Stomach smooth muscle (tissue), 2 donors: ENCODE measurements at regions not wholly inside any gene's neighbourhood (a gene's known extent, or its start where the extent isn't known, plus 50 kb on each side); places are given as distances from the start of the nearest gene placed in this dataset.

Experiments used
- H3K27ac ChIP-seq: one replicate; pipeline ENCODE4 v1.7.0; 2013; ENCODE audit warnings: mild to moderate bottlenecking, low read length, inconsistent platforms
- H3K27me3 ChIP-seq, 2 donors: one replicate each; pipeline ENCODE4 v1.7.0; 2013; ENCODE audit warnings: low read length in 2 of 2; ENCODE audit not compliant: insufficient read depth in 2 of 2, control insufficient read depth in 1 of 2
- H3K36me3 ChIP-seq, 2 donors: one replicate each; pipeline ENCODE4 v1.7.0; 2013; ENCODE audit warnings: low read length in 2 of 2; ENCODE audit not compliant: control insufficient read depth in 2 of 2, insufficient read depth in 2 of 2
- H3K4me1 ChIP-seq: one replicate; pipeline ENCODE4 v1.7.0; 2013; ENCODE audit warnings: low read length; ENCODE audit not compliant: control insufficient read depth, insufficient read depth
- H3K4me3 ChIP-seq, 2 donors: one replicate each; pipeline ENCODE4 v1.7.0; 2013; ENCODE audit warnings: low read length in 2 of 2
- H3K9ac ChIP-seq, 2 donors: one replicate each; pipeline ENCODE4 v1.7.0; 2013; ENCODE audit warnings: low read length in 2 of 2, mild to moderate bottlenecking in 1 of 2
- H3K9me3 ChIP-seq, 2 donors: one replicate each; pipeline ENCODE4 v1.7.0; 2013; ENCODE audit warnings: low read length in 2 of 2; ENCODE audit not compliant: control insufficient read depth in 2 of 2
- donor health status: healthy.
- donor health status: Pancreatic carcinoma.

- no peaks in the 10 kb centered on the region for H3K36me3 ChIP-seq
- no peak overlapping the region for H3K9ac ChIP-seq
- H3K27me3 ChIP-seq, result peaks cover 0 to 2% of the 10 kb centered on the region in 2 donors
- H3K27ac ChIP-seq, result no peak overlapping the region
- no peak overlapping the region for H3K4me3 ChIP-seq
- no peaks in the 10 kb centered on the region for H3K4me1 ChIP-seq
- H3K9me3 ChIP-seq, result no peaks in the 10 kb centered on the region
These were observed 197.7 kb upstream of the CDH4 start for GRCh38 chr20:61054411-61054810.

DNA sequence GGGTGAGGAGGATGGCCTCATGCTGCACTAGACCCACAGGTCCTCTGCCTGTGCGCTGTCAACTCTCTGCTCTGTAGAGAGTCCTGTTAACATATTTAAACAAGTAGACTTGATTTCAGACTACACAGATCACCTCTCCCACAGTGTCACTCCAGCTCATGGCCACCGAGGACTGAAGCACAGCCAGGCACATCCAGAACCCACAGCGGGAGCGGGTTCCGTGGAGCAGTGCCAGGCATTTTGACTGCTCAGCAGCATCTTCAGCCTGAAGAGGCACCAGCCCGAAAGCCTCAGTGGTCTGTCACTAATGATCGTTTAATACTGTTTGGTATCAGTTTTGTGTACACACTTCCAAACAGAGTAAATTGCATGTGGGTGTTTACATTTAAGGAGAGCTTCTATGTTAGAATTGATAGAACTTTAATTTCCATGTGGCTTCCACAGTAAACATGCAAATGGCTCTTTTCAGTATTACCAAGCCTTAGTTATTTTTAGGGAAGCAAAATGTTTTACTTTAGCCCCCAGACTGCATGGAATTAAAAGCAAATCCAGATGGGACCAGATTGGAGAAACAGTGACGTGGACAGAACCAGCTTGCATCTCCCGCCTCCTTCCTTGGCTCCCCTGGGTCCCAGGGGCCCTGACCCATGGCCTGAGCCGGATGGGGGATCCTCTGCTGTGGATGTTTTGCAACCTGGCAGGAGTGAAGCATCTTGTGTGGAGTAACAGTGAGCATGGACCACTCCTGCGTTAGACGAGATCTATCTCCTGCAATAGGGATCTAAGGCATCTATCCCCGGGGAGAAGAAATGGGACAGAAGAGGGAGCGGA, 196.7 kb upstream of the CDH4 start:
- H3K27ac ChIP-seq, result no peak overlapping the region
- no peak overlapping the region for H3K9ac ChIP-seq
- no peaks in the 10 kb centered on the region for H3K9me3 ChIP-seq
- no peak overlapping the region for H3K4me3 ChIP-seq
- no peaks in the 10 kb centered on the region for H3K36me3 ChIP-seq
- H3K27me3 ChIP-seq, result peaks cover 0 to 2% of the 10 kb centered on the region in 2 donors
- H3K4me1 ChIP-seq, result no peaks in the 10 kb centered on the region

- Histone ChIP-seq H3K4me3 (no peak overlapping the region), H3K9me3 (peaks cover 0 to 4% of the 10 kb centered on the region in 2 donors), H3K36me3 (no peaks in the 10 kb centered on the region), H3K27ac (no peak overlapping the region), H3K27me3 (peaks cover 0 to 2% of the 10 kb centered on the region in 2 donors), H3K9ac (no peak overlapping the region), H3K4me1 (no peaks in the 10 kb centered on the region)
These were observed 195.9 kb upstream of the CDH4 start for GRCh38 chr20:61056116-61056515.

GRCh38 chr20:61056627-61057442, 195.2 kb upstream of the CDH4 start:
- no peaks in the 10 kb centered on the region for H3K4me1 ChIP-seq
- H3K36me3 ChIP-seq, result no peaks in the 10 kb centered on the region

DNA sequence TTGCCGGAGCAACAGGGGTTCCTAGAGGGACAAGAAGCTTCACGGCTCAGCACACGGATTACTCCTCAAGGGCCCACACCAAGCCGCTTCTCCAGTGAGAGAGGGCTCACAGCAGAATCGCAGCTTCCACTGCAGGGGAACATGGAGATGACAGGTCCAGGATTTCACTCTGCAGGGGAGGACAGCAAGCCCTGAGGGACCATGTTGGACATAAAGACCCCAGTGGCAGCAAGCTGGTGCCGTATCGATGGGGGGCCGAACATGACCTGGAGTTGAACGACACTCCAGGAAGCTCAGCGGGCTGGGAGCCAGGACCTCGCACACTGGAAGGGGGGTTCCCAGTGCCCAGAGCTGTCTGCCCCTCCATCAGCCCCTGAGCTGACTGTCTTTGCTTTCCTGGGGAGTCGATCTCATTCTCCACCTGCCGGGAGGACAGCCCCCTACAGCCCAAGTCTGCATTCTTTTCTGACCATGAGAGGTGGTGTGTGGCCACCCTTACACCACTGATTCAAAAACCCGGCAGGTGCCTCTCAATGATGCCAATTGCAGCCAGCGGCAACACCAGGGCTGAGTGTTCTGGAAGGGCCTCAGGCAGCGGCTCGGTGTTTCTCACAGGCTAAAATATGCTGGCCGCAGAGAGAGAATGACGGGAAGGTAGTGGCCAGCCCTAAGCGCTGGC, 194.5 kb upstream of the CDH4 start:
- Histone ChIP-seq H3K4me3 (no peak overlapping the region), H3K4me1 (no peaks in the 10 kb centered on the region), H3K27me3 (peaks cover 0 to 2% of the 10 kb centered on the region in 2 donors), H3K27ac (no peak overlapping the region), H3K36me3 (no peaks in the 10 kb centered on the region), H3K9me3 (peaks cover 0 to 4% of the 10 kb centered on the region in 2 donors), H3K9ac (no peak overlapping the region)

More at GRCh38 chr20:61056627-61057442, 195.2 kb upstream of the CDH4 start:
- Histone ChIP-seq H3K9ac (no peak overlapping the region), H3K4me3 (no peak overlapping the region), H3K9me3 (peaks cover 0 to 4% of the 10 kb centered on the region in 2 donors), H3K27me3 (peaks cover 0 to 2% of the 10 kb centered on the region in 2 donors), H3K27ac (no peak overlapping the region)

DNA sequence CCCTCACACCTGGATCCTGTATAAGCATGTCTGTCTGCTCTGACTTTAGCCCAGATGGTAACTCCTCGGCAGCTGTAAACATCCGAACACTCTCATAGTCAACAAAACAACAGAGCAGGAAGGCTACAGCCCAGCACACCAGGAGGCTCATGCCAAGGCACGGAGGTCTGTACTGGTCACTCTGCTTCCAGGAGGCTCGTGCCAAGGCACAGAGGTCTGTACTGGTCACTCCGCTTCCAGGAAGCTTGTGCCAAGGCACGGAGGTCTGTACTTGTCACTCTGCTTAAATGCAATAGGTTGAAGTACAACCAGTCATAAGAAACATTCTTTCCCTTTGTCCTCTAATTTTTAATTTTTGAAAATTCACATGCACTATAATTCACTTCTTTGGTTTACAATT, 190.1 kb upstream of the CDH4 start:
- peaks cover 0 to 2% of the 10 kb centered on the region in 2 donors for H3K27me3 ChIP-seq
- no peak overlapping the region for H3K4me3 ChIP-seq
- no peak overlapping the region for H3K27ac ChIP-seq
- H3K9me3 ChIP-seq, result peaks cover 0 to 6% of the 10 kb centered on the region in 2 donors
- H3K9ac ChIP-seq, result no peak overlapping the region
- no peaks in the 10 kb centered on the region for H3K4me1 ChIP-seq
- no peaks in the 10 kb centered on the region for H3K36me3 ChIP-seq

- Histone ChIP-seq H3K27ac (no peak overlapping the region), H3K4me3 (no peak overlapping the region), H3K9ac (no peak overlapping the region), H3K9me3 (peaks cover 4 to 5% of the 10 kb centered on the region in 2 donors), H3K4me1 (no peaks in the 10 kb centered on the region), H3K27me3 (peaks cover 0 to 2% of the 10 kb centered on the region in 2 donors), H3K36me3 (no peaks in the 10 kb centered on the region)
These were observed 186.2 kb upstream of the CDH4 start for GRCh38 chr20:61065853-61066252.

DNA sequence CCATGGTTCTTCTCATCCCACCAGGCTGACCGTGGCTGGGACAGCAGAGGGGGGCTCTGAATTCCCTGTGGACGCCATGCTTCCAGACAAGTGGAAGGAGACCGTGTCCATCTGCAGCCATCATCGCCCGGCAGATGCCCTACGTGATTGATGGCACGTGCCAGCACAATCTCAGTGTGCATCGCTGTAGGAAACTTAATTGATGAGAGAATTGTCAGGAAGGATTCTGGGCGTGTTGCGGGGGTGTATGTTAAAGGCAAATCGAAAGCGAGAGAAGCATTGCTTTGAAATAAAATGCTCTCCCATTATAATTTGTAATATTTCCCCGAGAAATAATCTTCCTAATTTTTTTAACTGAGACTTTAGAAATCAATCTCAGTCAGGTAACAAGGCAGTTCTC, 185.5 kb upstream of the CDH4 start:
- H3K27ac ChIP-seq, result no peak overlapping the region
- H3K9ac ChIP-seq, result no peak overlapping the region
- H3K27me3 ChIP-seq, result peaks cover 0 to 2% of the 10 kb centered on the region in 2 donors
- peaks cover 2 to 5% of the 10 kb centered on the region in 2 donors for H3K9me3 ChIP-seq
- H3K4me1 ChIP-seq, result no peaks in the 10 kb centered on the region
- H3K36me3 ChIP-seq, result no peaks in the 10 kb centered on the region
- H3K4me3 ChIP-seq, result no peak overlapping the region

DNA sequence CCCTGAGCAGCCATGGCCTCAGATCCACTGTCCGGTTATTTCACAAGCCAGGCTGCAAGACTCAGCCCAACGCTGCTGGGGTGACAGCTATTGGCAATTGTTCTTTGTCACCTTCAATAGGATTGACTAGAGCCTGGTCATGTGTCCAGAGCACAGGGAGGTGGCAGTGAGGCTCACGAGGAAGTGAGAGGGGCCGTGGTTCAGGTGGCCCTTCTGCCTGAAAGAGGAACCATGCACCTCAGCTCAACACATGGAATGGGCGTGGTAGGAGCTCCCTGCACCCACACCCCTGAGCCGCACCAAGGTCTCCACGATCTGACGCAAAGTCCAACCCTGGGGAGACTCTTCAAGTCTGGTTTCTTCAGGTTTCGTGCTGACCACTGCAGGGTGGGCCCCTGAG, 184.8 kb upstream of the CDH4 start:
- Histone ChIP-seq H3K9me3 (peaks cover 2 to 5% of the 10 kb centered on the region in 2 donors), H3K4me1 (no peaks in the 10 kb centered on the region), H3K27me3 (peaks cover 0 to 2% of the 10 kb centered on the region in 2 donors), H3K9ac (no peak overlapping the region), H3K4me3 (no peak overlapping the region), H3K36me3 (no peaks in the 10 kb centered on the region), H3K27ac (no peak overlapping the region)

DNA sequence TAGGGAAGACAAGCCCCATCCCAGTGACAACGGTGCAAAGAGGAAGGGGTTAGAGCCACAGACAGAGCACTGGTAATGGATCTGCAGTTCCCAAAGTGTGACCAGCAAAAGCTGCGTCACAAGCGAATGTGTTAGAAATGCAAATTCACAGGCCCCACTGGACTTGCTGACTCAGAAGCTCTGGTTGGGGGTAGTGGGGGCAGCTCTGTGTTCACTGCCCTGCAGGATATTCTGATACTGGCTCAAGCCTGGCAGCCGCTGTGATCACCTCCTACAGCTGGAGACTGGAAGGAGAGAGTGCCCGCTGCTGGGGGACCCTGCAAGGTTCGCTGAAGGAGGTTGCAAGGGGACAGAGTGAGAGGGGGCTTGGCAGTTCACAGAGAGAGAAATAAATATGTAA, 179.7 kb upstream of the CDH4 start:
- H3K36me3 ChIP-seq, result no peaks in the 10 kb centered on the region
- H3K9ac ChIP-seq, result no peak overlapping the region
- no peaks in the 10 kb centered on the region for H3K4me1 ChIP-seq
- H3K4me3 ChIP-seq, result no peak overlapping the region
- H3K27ac ChIP-seq, result no peak overlapping the region
- no peaks in the 10 kb centered on the region for H3K27me3 ChIP-seq
- H3K9me3 ChIP-seq, result peaks cover 0 to 5% of the 10 kb centered on the region in 2 donors
